Kidney epithelial cell (primary cell): ENCODE measurements at regions not wholly inside any gene's neighbourhood (a gene's known extent, or its start where the extent isn't known, plus 50 kb on each side); places are given as distances from the start of the nearest gene placed in this dataset.
A peak's percentile ranks its signal among the peaks of the same experiment; 100 is the strongest.

Experiments
- DNase-seq: peaks from one replicate; pipeline ENCODE4 v3.0.0-alpha.2; 2010; ENCODE audit warnings: low read depth
- H3K27me3 ChIP-seq: 2 replicates; pipeline ENCODE4 v1.6.0; 2011; ENCODE audit warnings: low read length; ENCODE audit not compliant: control insufficient read depth, insufficient read depth
- H3K36me3 ChIP-seq: 2 replicates; pipeline ENCODE4 v1.5.1; 2011; ENCODE audit warnings: low read length; ENCODE audit not compliant: control insufficient read depth, insufficient read depth
- H3K4me3 ChIP-seq: 2 replicates; pipeline ENCODE4 v1.5.1; 2011; ENCODE audit warnings: low read depth, mild to moderate bottlenecking, control low read depth, low read length
- CTCF ChIP-seq: IDR thresholded peaks from 2 replicates; pipeline ENCODE4 v1.5.1; 2011; ENCODE audit warnings: mild to moderate bottlenecking, moderate library complexity, low read length, control low read depth, inconsistent platforms; ENCODE audit not compliant: insufficient read depth, poor library complexity, severe bottlenecking

GRCh38 chr9:71479621-71480020, 288.7 kb downstream of the CEMIP2 start:
- Histone ChIP-seq H3K27me3 (no peaks in the 10 kb centered on the region), H3K4me3 (no peak overlapping the region), H3K36me3 (no peaks in the 10 kb centered on the region)
- no peak for DNase-seq
- TF ChIP-seq CTCF: no peak

GRCh38 chr9:71472400-71472799, 295.9 kb downstream of the CEMIP2 start:
- DNase-seq: no peak
- no peaks in the 10 kb centered on the region for H3K36me3 ChIP-seq
- TF ChIP-seq CTCF: no peak
- H3K27me3 ChIP-seq: no peaks in the 10 kb centered on the region
- H3K4me3 ChIP-seq: no peak overlapping the region

- no peak for DNase-seq
- no peaks in the 10 kb centered on the region for H3K36me3 ChIP-seq
- no peak overlapping the region for H3K4me3 ChIP-seq
- no peak for TF ChIP-seq CTCF
- H3K27me3 ChIP-seq: no peaks in the 10 kb centered on the region
These were observed 302.9 kb downstream of the CEMIP2 start for GRCh38 chr9:71465392-71465791.

GRCh38 chr9:71459082-71459481, 309.2 kb downstream of the CEMIP2 start:
- no peak overlapping the region for H3K4me3 ChIP-seq
- DNase-seq: no peak
- no peak for TF ChIP-seq CTCF
- no peaks in the 10 kb centered on the region for H3K36me3 ChIP-seq
- H3K27me3 ChIP-seq: no peaks in the 10 kb centered on the region

GRCh38 chr9:71446473-71447411, 321.6 kb downstream of the CEMIP2 start:
- TF ChIP-seq CTCF: peak; percentile 33
- Histone ChIP-seq H3K27me3 (peaks cover 21% of the 10 kb centered on the region), H3K36me3 (no peaks in the 10 kb centered on the region), H3K4me3 (peak overlapping the region; percentile 38)
- DNase-seq: peak; percentile 16

- H3K36me3 ChIP-seq: no peaks in the 10 kb centered on the region
- peaks cover 21% of the 10 kb centered on the region for H3K27me3 ChIP-seq
- no peak for DNase-seq
- no peak for TF ChIP-seq CTCF
- H3K4me3 ChIP-seq: no peak overlapping the region
These were observed 322.2 kb downstream of the CEMIP2 start for GRCh38 chr9:71446106-71446472.
